HepG2 (cell line): ENCODE measurements at regions not wholly inside any gene's neighbourhood (a gene's known extent, or its start where the extent isn't known, plus 50 kb on each side); places are given as distances from the start of the nearest gene placed in this dataset.

Experiments
- ATAC-seq: fragments of 200-7000 bp; cut with Tn5 transposase; 3 replicates; pipeline ENCODE4 v1.9.1; 2020; ENCODE audit warnings: mild to moderate bottlenecking, moderate library complexity
- BruUV-seq: library from RNA; stranded (reverse); fragments of 400-500 nt; replicated peaks from 2 replicates; lab custom pipeline; 2021; lab: Mats Ljungman, UMichigan
- CTCF ChIA-PET: fragments of 300-600 bp; formaldehyde crosslinking; extraction: SDS; loops from one replicate; lab custom pipeline; 2021; ENCODE audit warnings: low total read pairs, inconsistent platforms, low intra/inter-chr PET ratio; lab: Yijun Ruan, JAX
- POLR2A ChIA-PET: fragments of 350-600 bp; sonication (Branson Sonifier 250); formaldehyde crosslinking; loops from one replicate; lab custom pipeline; 2020; ENCODE audit warnings: antibody characterized with exemption, inconsistent platforms; lab: Yijun Ruan, JAX
- DNase-seq: peaks from one replicate; pipeline ENCODE4 v3.0.0-alpha.2; 2015; ENCODE audit warnings: low spot score
- FAIRE-seq: peaks from 3 replicates; lab custom pipeline; 2011; peaks lifted over from hg19 to GRCh38; lab: Jason Lieb, UNC
- H2AFZ ChIP-seq: one replicate; pipeline ENCODE4 v1.6.1; 2011; ENCODE audit warnings: low read length, inconsistent platforms
- H3K27ac ChIP-seq: fragments of 300-600 bp; 3 replicates; pipeline ENCODE4 v1.8.0; 2011; ENCODE audit warnings: mixed run types, mild to moderate bottlenecking, mixed read lengths, low read length, inconsistent platforms; ENCODE audit not compliant: insufficient read depth; ENCODE audit errors: extremely low read length
- H3K27me3 ChIP-seq, 2 experiments: fragments of 200-600 bp in 1 of 2; 2 replicates in 1 of 2; 3 replicates in 1 of 2; pipeline versions ENCODE4 v1.6.0 to v1.8.0; 2011; ENCODE audit warnings: low read length in 2 of 2, mild to moderate bottlenecking in 2 of 2, moderate library complexity in 2 of 2, inconsistent platforms in 1 of 2; ENCODE audit not compliant: insufficient read depth in 2 of 2, control insufficient read depth in 1 of 2
- H3K36me3 ChIP-seq, 2 experiments: fragments of 200-600 bp in 1 of 2; replicated peaks in 1 of 2; 2 replicates in 1 of 2; 3 replicates in 1 of 2; pipeline versions ENCODE4 v1.5.1 to v1.8.0; 2011; ENCODE audit warnings: low read length in 2 of 2, inconsistent platforms in 1 of 2; ENCODE audit not compliant: insufficient read depth in 2 of 2, control insufficient read depth in 1 of 2
- H3K4me1 ChIP-seq: 2 replicates; pipeline ENCODE4 v1.5.1; 2012; ENCODE audit warnings: low read length, inconsistent platforms; ENCODE audit not compliant: insufficient read depth
- H3K4me2 ChIP-seq: 2 replicates; pipeline ENCODE4 v1.6.0; 2011; ENCODE audit warnings: low read depth, low read length, inconsistent platforms
- H3K4me3 ChIP-seq, 3 experiments: fragments of 200-600 bp in 1 of 3; sonication (generic), shearing (Covaris generic) in 1 of 3; replicated peaks in 1 of 3; 2 replicates each; pipeline ENCODE4 v1.5.1; 2011 to 2016; ENCODE audit warnings: low read length in 3 of 3, inconsistent platforms in 2 of 3, low read depth in 2 of 3, mild to moderate bottlenecking in 2 of 3, control low read depth in 1 of 3, mixed read lengths in 1 of 3; ENCODE audit not compliant: insufficient read depth in 1 of 3
- H3K79me2 ChIP-seq: one replicate; pipeline ENCODE4 v1.6.1; 2011; ENCODE audit warnings: low read length, inconsistent platforms; ENCODE audit not compliant: insufficient read depth
- H3K9ac ChIP-seq: 2 replicates; pipeline ENCODE4 v1.6.0; 2011; ENCODE audit warnings: mild to moderate bottlenecking, low read depth, low read length, inconsistent platforms; ENCODE audit not compliant: insufficient read depth
- H3K9me3 ChIP-seq: 2 replicates; pipeline ENCODE4 v1.5.1; 2012; ENCODE audit warnings: mild to moderate bottlenecking, low read length
- H4K20me1 ChIP-seq: 2 replicates; pipeline ENCODE4 v1.6.0; 2011; ENCODE audit warnings: inconsistent platforms, mild to moderate bottlenecking, low read length, moderate library complexity; ENCODE audit not compliant: insufficient read depth
- SRSF4 ChIP-seq: fragments of 200-400 bp; formaldehyde crosslinking; IDR thresholded peaks from one replicate; pipeline ENCODE4 v1.6.1; 2018; ENCODE audit warnings: mild to moderate bottlenecking, low read depth, low read length, moderate library complexity; ENCODE audit not compliant: poor library complexity, severe bottlenecking
- TP53 ChIP-seq: sonication (generic); formaldehyde crosslinking; conservative IDR thresholded peaks from 2 replicates; pipeline ENCODE4 v1.4.0; 2020; ENCODE audit warnings: missing genetic modification reagents
- ZEB1 ChIP-seq: IDR thresholded peaks from 2 replicates; pipeline ENCODE4 v1.6.1; 2012; ENCODE audit warnings: mild to moderate bottlenecking, low read depth, inconsistent platforms; ENCODE audit not compliant: insufficient replicate concordance
- ZNF326 ChIP-seq: sonication (generic); formaldehyde crosslinking; IDR thresholded peaks from 2 replicates; pipeline ENCODE4 v1.4.0; 2020; ENCODE audit warnings: missing genetic modification reagents, borderline replicate concordance
- ZNF382 ChIP-seq: sonication (generic); formaldehyde crosslinking; IDR thresholded peaks from 2 replicates; pipeline ENCODE4 v1.5.0; 2020; ENCODE audit warnings: missing genetic modification reagents, mild to moderate bottlenecking, borderline replicate concordance
- ZNF615 ChIP-seq: sonication (generic); formaldehyde crosslinking; IDR thresholded peaks from 2 replicates; pipeline ENCODE4 v1.5.0; 2020; ENCODE audit warnings: mild to moderate bottlenecking, missing genetic modification reagents, borderline replicate concordance
- WGBS: methylation state at CpG from one replicate; pipeline ENCODE4 v1.1.6; 2017; ENCODE audit warnings: low lambda C conversion rate; 5-methylcytosine and 5-hydroxymethylcytosine counted together
- in situ Hi-C: cut with HindIII; loops from 2 replicates; pipeline ENCODE4 v1.10.0; 2017; ENCODE audit warnings: low pct_unique_long_range_greater_than_20kb; ENCODE audit not compliant: extremely low pct_ligation_motif_present
- intact Hi-C: fragments of 100-400 bp; cut with micrococcal nuclease; formaldehyde crosslinking; loops from one replicate; pipeline ENCODE4 v1.10.0; 2022; ENCODE audit not compliant: unreplicated experiment
- TF ChIP-seq, protein P1 (sequence below): sonication (generic); formaldehyde crosslinking; IDR thresholded peaks from 2 replicates; pipeline ENCODE4 v1.5.1; 2020; ENCODE audit warnings: mild to moderate bottlenecking, missing genetic modification reagents, moderate library complexity

GRCh38 chr3:147141516-147142288, 264.6 kb downstream of the ZIC4 start:
- no peak for FAIRE-seq
- Histone ChIP-seq H3K4me1 (peaks cover 9% of the 10 kb centered on the region; the same call in 1 of the 2 replicates), H3K9ac (no peak overlapping the region), H3K4me3 (no peak overlapping the region), H3K27me3 (no peaks in the 10 kb centered on the region; a peak in 1 of 5 replicates), H3K4me2 (no peak overlapping the region), H4K20me1 (no peaks in the 10 kb centered on the region), H2AFZ (no peak overlapping the region), H3K79me2 (no peaks in the 10 kb centered on the region), H3K27ac (no peak overlapping the region), H3K9me3 (no peaks in the 10 kb centered on the region), H3K36me3 (no peaks in the 10 kb centered on the region)
- BruUV-seq: no TSS peak
- DNase-seq: no peak
- ChIA-PET POLR2A (no interaction called here), CTCF (no interaction called here)
- ATAC-seq: no peak
- intact Hi-C loops: no loop called here
- WGBS: 2% methylated on average over 2 of the region's 2 CpGs
- in situ Hi-C loops: no loop called here
- no peak for TF ChIP-seq ZNF382 (CRISPR knock-in tag)
- TF ChIP-seq ZNF326 (CRISPR knock-in tag): no peak
- TF ChIP-seq, protein P1, sequence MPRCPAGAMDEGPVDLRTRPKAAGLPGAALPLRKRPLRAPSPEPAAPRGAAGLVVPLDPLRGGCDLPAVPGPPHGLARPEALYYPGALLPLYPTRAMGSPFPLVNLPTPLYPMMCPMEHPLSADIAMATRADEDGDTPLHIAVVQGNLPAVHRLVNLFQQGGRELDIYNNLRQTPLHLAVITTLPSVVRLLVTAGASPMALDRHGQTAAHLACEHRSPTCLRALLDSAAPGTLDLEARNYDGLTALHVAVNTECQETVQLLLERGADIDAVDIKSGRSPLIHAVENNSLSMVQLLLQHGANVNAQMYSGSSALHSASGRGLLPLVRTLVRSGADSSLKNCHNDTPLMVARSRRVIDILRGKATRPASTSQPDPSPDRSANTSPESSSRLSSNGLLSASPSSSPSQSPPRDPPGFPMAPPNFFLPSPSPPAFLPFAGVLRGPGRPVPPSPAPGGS (CRISPR knock-in tag): no peak
- no peak for TF ChIP-seq ZEB1
- TF ChIP-seq TP53 (CRISPR knock-in tag): no peak
- no peak for TF ChIP-seq SRSF4
- TF ChIP-seq ZNF615 (CRISPR knock-in tag): no peak
